ENCODE measurements at regions not wholly inside any gene's neighbourhood (a gene's known extent, or its start where the extent isn't known, plus 50 kb on each side); places are given as distances from the start of the nearest gene placed in this dataset.

DNA sequence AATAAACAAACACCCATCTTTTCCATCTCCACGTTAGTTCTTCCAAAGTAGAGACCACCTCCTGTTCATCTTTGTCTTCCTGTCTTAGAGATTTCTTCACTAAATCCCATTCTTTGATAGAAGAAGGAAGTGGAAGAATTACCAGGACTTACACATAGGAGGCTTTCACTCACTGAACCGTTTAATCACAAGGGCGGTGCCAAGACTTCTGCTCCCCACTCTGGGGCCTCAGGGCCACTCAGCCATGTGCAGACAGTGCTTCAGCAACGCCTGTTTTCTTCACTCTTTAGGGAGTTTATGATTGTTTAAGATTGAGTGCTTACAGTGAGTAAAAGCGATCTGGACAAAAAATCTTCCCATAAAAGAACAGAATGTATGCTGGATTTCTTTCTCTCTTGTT is 63.9 kb upstream of the SORCS3 start:
- no peak for DNase-seq

DNA sequence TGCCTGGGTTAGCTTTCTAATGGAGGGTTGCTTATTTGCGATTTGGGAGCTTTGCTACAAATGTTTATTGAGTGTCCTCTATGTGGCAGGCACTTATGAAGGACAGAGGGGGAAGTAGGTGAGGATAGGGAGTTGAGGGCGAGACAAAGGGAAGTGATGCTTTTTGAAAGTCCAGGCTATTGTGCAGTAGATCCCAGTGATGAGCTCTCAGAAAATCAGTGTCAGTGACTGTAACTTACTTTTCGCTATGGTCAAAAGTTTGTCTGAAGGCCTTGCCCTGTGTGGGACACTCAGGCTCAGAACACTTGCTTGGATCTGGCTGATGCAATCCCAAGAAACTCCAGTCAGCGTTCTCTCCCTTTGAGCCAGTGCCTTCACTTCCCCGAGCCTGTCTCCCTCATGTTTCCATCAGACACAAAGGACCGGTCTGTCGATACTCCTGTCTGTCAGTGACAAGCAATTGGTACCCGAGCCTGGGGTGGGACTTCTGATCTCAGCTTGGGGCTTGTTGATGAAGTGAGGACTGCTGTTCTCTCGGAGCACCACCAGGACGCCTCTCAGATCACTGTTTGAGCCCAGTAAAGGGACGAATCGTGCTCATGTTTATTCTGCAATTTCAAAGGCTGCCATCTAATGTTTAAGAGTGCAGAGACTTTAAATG is 63.1 kb upstream of the SORCS3 start:
- DNase-seq = no peak

DNA sequence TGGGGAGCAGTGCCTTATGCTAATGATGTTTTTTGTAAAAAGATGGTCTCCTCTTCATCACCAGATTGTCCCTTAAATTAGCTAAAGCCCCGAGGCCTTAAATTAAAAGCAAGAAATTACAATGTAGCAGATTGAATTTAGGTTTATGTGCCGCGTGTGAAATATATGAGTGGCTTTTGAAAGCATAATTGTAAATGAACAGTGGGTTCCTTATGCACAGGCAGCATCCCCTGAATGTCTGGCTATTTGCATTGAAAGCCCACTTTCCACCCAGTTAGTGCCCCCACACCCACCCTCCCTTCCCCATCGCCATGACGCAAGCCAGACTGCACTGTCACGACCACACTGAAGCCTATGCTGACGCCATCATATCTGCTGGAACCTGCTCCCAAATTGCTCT is 62.4 kb upstream of the SORCS3 start:
- DNase-seq = no peak

DNA sequence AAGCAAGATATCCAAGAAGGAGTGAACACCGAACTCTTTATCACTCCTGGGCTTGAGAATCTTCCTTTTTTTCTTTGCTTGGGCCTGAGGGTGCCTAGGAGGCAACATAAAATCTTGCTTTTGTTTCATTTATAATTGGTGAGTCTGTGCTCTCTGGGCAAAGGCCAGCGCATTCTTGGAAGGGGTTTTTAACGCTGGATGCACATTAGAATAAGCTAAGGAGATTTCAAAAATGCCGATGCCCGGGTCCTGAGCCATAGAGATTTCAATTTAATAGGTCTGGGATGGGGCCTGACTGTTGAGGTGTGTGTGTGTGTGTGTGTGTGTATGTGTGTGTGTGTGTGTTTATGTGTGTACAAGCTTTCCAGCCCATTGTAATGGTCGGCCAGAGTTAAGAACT is 62.0 kb upstream of the SORCS3 start:
- DNase-seq = no peak

DNA sequence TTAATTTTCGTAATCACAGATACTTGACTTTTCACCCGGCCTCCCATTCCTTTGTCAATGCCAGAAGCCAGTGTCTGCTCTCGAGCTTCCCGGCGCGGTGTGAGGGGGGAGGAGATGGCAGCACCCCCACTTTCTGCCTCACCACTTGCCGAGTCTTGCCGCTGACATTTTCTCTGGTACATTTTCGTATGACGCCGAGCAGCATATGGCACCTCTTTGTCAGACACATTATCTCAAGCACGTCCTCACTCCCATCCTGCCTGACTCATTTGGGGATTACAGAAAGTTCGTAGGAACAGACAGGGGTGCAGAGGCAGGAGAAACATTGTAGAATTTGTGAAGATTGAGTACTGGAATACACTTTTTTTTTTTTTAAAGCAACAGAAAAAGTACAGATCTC is 60.8 kb upstream of the SORCS3 start:
- no peak for DNase-seq

DNA sequence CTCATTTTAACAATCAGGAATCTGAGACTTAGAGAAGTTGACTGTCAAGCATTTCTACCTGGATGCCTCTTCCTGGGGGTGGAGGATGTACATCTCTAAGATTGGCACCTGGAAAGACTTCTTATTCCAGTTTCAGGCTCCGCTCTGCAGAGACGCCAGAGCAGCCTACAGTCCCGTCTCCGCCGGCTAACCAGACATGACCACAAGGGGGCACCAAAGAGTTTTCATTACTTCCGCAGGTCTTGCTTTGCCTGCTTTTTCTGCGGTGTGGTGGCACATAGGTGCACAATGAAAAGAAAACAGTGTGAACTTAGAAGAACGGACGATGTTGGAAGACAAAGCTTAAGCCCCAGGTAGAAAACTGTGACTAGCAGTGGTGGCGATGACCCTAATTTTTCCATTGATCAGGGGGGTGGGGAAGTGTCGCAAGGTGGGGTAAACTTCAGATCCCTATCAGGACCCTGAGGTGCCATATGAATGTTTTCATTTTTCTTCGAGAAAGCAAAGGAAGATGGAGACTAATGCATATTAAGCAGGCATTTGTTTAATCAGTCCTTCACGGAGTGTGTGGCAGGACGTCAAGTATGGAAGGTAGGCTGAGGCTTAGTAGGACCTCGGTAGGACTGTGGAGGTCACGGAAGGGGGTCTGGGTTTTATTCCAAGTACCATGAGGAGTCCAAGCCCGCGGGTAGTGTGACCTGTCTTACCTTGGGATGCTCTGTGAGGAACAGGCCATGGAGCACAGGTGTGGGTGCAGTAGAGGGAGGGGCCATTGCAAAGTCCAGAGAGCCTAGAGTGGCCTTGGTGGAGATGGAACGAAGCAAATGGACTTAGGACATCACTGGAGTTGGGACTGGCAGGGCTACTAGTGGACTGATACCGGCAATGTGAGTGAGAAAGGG is 60.1 kb upstream of the SORCS3 start:
- DNase-seq = peak; percentile 75

DNA sequence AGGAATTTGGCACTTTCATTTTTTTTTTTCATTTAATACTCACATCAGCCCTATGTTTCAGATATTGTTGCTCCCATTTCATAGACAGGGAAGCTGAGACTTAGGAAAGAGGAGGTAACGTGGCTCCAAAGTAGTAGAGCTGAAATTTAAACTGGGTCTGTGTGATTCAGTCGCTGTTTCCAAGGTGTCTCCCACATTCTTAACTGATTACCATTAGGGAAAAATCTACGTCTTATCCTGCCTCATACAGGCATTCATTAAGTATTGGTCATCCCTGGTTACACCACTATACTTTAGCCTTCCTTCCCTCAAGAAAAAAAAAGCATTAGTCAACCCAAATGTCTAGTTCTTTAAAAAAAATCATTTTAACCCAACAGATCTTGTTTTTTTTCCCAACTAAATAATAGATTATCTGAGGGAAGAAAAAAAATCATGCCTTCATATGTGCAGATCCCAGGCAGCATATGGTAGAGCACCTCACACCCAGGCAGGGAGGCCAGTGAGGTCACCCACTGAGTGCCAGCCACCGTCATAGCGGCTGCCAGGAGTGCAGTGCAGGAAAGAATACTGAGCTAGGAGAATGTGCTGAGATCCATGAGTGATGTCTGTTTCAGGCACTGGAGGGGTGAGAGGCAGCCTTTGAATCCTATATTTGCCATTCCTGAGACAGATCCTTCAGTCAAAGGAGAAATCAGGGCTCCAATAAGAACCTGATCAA is 59.0 kb upstream of the SORCS3 start:
- DNase-seq = no peak

DNA sequence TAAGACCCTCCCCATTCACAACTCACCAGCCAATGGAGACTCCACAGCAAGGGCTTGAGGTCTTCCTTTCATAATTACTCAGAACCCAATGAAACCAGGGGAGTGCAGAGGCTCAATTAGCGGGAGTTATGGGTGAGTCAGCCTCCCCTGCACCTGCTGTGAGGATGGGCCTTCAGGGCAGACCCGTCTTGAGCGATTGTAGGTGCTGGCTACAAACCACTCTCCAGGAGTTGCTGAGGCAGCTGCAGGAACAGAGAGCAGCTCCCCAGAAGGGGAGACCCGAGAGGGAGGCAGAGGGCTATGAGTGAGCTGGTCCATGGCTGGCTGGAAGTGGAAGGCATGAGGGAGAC is 58.5 kb upstream of the SORCS3 start:
- peak; percentile 91 for DNase-seq

DNA sequence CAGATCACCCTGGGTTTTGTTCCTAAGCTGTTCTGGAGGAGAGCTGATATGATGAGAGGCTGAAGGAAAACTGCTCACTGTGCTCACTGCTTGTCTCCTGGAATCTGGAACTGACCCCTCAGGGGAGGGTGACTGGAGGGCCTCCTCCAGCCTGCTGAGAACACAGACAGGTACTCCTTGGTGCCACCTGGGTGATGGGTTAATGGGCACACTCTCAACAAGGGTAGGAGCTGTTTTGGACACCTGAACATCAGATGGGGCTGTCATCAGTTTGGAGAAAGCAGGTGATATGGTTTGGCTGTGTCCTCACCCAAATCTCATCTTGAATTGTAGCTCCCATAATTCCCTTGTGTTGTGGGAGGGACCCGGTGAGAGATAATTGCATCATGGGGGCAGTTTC is 58.1 kb upstream of the SORCS3 start:
- DNase-seq = no peak

DNA sequence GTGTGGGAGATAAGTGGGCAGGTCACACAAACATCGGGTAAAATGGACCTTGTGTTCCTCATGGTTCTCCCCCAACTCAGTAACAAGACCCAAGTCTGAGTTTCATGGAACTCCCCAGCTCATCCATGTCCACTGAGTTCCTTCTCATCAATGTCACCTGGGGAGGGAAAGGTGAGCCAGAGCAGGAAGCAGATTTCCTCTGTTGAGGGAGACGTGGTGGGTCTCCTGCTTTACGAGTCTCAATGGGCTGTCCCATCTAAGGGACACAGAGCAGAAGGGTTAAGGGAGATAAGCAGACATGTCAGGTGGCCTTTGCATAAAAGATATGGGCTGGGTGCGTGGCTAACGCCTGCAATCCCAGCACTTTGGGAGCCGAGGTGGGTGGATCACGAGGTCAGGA is 56.5 kb upstream of the SORCS3 start:
- no peak for DNase-seq

DNA sequence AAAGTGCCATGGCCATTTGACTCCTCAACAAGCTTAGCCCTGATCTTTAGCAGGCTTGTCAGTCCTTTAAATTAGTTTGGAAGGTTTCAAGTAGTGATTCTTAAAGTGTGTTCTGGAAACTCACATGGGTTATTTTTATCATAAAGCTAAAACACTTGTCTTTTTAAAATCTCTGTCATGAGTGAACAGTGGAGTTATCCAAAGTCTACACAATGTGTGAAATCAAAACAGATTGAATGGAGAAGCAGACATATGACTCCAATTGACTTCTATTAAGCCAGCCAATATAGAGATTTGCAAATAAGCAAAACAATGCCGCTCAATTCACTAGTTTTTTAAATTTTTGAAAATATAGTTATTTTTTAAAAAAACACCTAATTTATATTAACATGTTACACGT is 53.3 kb upstream of the SORCS3 start:
- DNase-seq = no peak

DNA sequence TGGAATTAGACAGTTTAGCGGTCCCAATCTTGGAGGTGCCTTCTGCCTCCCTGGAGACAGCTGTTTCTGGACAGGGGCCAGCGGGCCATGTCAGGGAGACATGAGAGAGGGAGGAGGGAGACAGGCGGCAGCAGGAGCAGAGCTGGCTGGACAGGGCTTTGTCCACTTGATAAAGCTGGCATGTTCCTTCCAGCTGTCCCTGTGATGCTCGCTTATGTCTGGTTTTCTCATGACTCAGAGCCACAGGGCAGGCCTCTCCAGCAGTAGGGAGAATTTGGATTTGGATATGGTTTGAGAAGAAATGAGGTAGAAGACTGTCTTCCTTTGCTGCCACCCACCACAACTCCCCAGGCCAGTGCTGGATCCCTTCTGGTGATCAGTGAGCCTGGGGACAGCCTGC is 51.7 kb upstream of the SORCS3 start:
- no peak for DNase-seq

DNA sequence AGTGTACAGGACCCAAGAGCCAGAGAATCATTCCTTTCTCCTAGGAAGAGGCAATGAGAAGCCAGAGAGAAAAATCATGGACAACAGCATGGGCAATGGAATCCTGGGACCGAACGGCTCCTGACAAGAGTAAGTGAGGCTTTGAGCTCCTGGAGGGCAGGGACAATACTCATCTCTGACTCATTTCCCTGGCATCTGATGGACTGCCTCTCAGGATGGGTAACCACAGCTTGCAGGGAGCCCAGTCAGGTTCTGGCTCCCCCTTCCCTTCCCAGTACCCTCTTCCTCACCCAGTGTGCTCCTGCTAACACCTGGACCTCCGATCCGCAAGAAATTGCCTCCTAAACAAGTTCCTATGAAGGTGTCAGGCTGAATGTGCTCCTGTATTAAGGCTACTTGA is 51.2 kb upstream of the SORCS3 start:
- DNase-seq = no peak

Data from NCI-H146 (cell line).